Naive B cell (primary cell): ENCODE measurements at regions not wholly inside any gene's neighbourhood (a gene's known extent, or its start where the extent isn't known, plus 50 kb on each side); places are given as distances from the start of the nearest gene placed in this dataset.

Experiments used
- ATAC-seq, 2 donors: fragments of 150-1000 bp; cut with Tn5 transposase; 2 replicates each; pipeline ENCODE4 v1.10.0; 2021; ENCODE audit warnings: low read depth in 2 of 2, mild to moderate bottlenecking in 2 of 2, moderate library complexity in 2 of 2
- DNase-seq: peaks from one replicate; pipeline ENCODE4 v3.0.0; 2022
- H3K27ac Mint-ChIP-seq, 6 donors: one replicate each; pipeline ENCODE4 v1.8.0; 2020 to 2022; ENCODE audit warnings: mild to moderate bottlenecking in 6 of 6, mixed read lengths in 6 of 6, moderate library complexity in 5 of 6, inconsistent platforms in 2 of 6
- H3K27me3 Mint-ChIP-seq, 3 donors: one replicate each; pipeline ENCODE4 v1.8.0; 2021 to 2022; ENCODE audit warnings: mixed read lengths in 3 of 3, mild to moderate bottlenecking in 1 of 3
- H3K36me3 Mint-ChIP-seq, 2 donors: one replicate each; pipeline ENCODE4 v1.8.0; 2020 to 2022; ENCODE audit warnings: mixed read lengths in 2 of 2, inconsistent platforms in 1 of 2, mild to moderate bottlenecking in 1 of 2
- H3K4me1 Mint-ChIP-seq, 3 donors: one replicate each; pipeline ENCODE4 v1.8.0; 2020 to 2022; ENCODE audit warnings: mixed read lengths in 3 of 3, inconsistent platforms in 1 of 3, mild to moderate bottlenecking in 1 of 3, moderate library complexity in 1 of 3
- H3K4me3 Mint-ChIP-seq, 8 donors: one replicate each; pipeline ENCODE4 v1.8.0; 2020 to 2022; ENCODE audit warnings: mild to moderate bottlenecking in 8 of 8, mixed read lengths in 8 of 8, moderate library complexity in 8 of 8, inconsistent platforms in 2 of 8
- H3K9me3 Mint-ChIP-seq, 7 donors: one replicate each; pipeline ENCODE4 v1.8.0; 2020 to 2022; ENCODE audit warnings: mixed read lengths in 7 of 7, mild to moderate bottlenecking in 5 of 7, inconsistent platforms in 2 of 7, moderate library complexity in 1 of 7

GRCh38 chr5:28737682-28738081 lies 1699.3 kb upstream of the CDH9 start:
- H3K27me3 Mint-ChIP-seq: no peaks in the 10 kb centered on the region
- no peak overlapping the region for H3K27ac Mint-ChIP-seq
- DNase-seq (no peak), ATAC-seq (no peak)
- no peaks in the 10 kb centered on the region for H3K4me1 Mint-ChIP-seq
- no peaks in the 10 kb centered on the region for H3K36me3 Mint-ChIP-seq
- no peak overlapping the region for H3K4me3 Mint-ChIP-seq
- peaks cover 0 to 8% (median 4%) of the 10 kb centered on the region in 7 donors for H3K9me3 Mint-ChIP-seq

GRCh38 chr5:28737222-28737621 lies 1698.8 kb upstream of the CDH9 start:
- DNase-seq (no peak), ATAC-seq (no peak)
- H3K36me3 Mint-ChIP-seq: no peaks in the 10 kb centered on the region
- H3K9me3 Mint-ChIP-seq: peaks cover 0 to 8% (median 3%) of the 10 kb centered on the region in 7 donors
- H3K4me1 Mint-ChIP-seq: no peaks in the 10 kb centered on the region
- H3K27ac Mint-ChIP-seq: no peak overlapping the region
- no peak overlapping the region for H3K4me3 Mint-ChIP-seq
- H3K27me3 Mint-ChIP-seq: no peaks in the 10 kb centered on the region

- DNase-seq: no peak
- H3K27me3 Mint-ChIP-seq: no peaks in the 10 kb centered on the region
- H3K9me3 Mint-ChIP-seq: peaks cover 2 to 8% (median 3%) of the 10 kb centered on the region in 7 donors
- no peak overlapping the region for H3K27ac Mint-ChIP-seq
- no peak for ATAC-seq
- no peaks in the 10 kb centered on the region for H3K4me1 Mint-ChIP-seq
- no peaks in the 10 kb centered on the region for H3K36me3 Mint-ChIP-seq
- H3K4me3 Mint-ChIP-seq: no peak overlapping the region
Observed at GRCh38 chr5:28734396-28734795, 1696.0 kb upstream of the CDH9 start.

- Mint-ChIP-seq H3K27me3 (no peaks in the 10 kb centered on the region), H3K27ac (no peak overlapping the region), H3K9me3 (peaks cover 0 to 12% (median 2%) of the 10 kb centered on the region in 7 donors), H3K36me3 (no peaks in the 10 kb centered on the region), H3K4me1 (no peaks in the 10 kb centered on the region), H3K4me3 (no peak overlapping the region)
- ATAC-seq: no peak
- DNase-seq: no peak
Observed at GRCh38 chr5:28729067-28729466, 1690.7 kb upstream of the CDH9 start.

GRCh38 chr5:28726815-28727214 lies 1688.4 kb upstream of the CDH9 start:
- H3K4me3 Mint-ChIP-seq: no peak overlapping the region
- no peak overlapping the region for H3K27ac Mint-ChIP-seq
- H3K27me3 Mint-ChIP-seq: no peaks in the 10 kb centered on the region
- DNase-seq: no peak
- peaks cover 0 to 17% (median 0%) of the 10 kb centered on the region in 7 donors for H3K9me3 Mint-ChIP-seq
- no peaks in the 10 kb centered on the region for H3K4me1 Mint-ChIP-seq
- no peaks in the 10 kb centered on the region for H3K36me3 Mint-ChIP-seq
- no peak for ATAC-seq

- no peaks in the 10 kb centered on the region for H3K36me3 Mint-ChIP-seq
- no peaks in the 10 kb centered on the region for H3K4me1 Mint-ChIP-seq
- H3K27ac Mint-ChIP-seq: no peak overlapping the region
- H3K9me3 Mint-ChIP-seq: peaks cover 0 to 17% (median 0%) of the 10 kb centered on the region in 7 donors
- no peak overlapping the region for H3K4me3 Mint-ChIP-seq
- H3K27me3 Mint-ChIP-seq: no peaks in the 10 kb centered on the region
- DNase-seq (no peak), ATAC-seq (no peak)
Observed at GRCh38 chr5:28725001-28725400, 1686.6 kb upstream of the CDH9 start.

GRCh38 chr5:28714907-28715698 lies 1676.7 kb upstream of the CDH9 start:
- no peak for DNase-seq
- Mint-ChIP-seq H3K4me1 (no peaks in the 10 kb centered on the region), H3K9me3 (peaks cover 0 to 4% (median 0%) of the 10 kb centered on the region in 7 donors), H3K27me3 (no peaks in the 10 kb centered on the region), H3K4me3 (no peak overlapping the region), H3K36me3 (no peaks in the 10 kb centered on the region), H3K27ac (no peak overlapping the region)
- no peak for ATAC-seq

GRCh38 chr5:28710360-28710759 lies 1672.0 kb upstream of the CDH9 start:
- H3K4me1 Mint-ChIP-seq: no peaks in the 10 kb centered on the region
- no peaks in the 10 kb centered on the region for H3K27me3 Mint-ChIP-seq
- ATAC-seq (no peak), DNase-seq (no peak)
- no peak overlapping the region for H3K4me3 Mint-ChIP-seq
- no peaks in the 10 kb centered on the region for H3K36me3 Mint-ChIP-seq
- H3K9me3 Mint-ChIP-seq: peaks cover 0 to 5% (median 1%) of the 10 kb centered on the region in 7 donors
- H3K27ac Mint-ChIP-seq: no peak overlapping the region

- Mint-ChIP-seq H3K4me3 (no peak overlapping the region), H3K4me1 (no peaks in the 10 kb centered on the region), H3K36me3 (no peaks in the 10 kb centered on the region), H3K27ac (no peak overlapping the region), H3K9me3 (peaks cover 0 to 5% (median 1%) of the 10 kb centered on the region in 7 donors), H3K27me3 (no peaks in the 10 kb centered on the region)
- ATAC-seq (no peak), DNase-seq (no peak)
Observed at GRCh38 chr5:28708472-28708871, 1670.1 kb upstream of the CDH9 start.

- Mint-ChIP-seq H3K27me3 (no peaks in the 10 kb centered on the region), H3K27ac (no peak overlapping the region), H3K9me3 (peaks cover 0 to 5% (median 1%) of the 10 kb centered on the region in 7 donors), H3K4me3 (no peak overlapping the region), H3K36me3 (no peaks in the 10 kb centered on the region), H3K4me1 (no peaks in the 10 kb centered on the region)
- ATAC-seq (no peak), DNase-seq (no peak)
Observed at GRCh38 chr5:28707706-28708105, 1669.3 kb upstream of the CDH9 start.

- no peak overlapping the region for H3K4me3 Mint-ChIP-seq
- no peaks in the 10 kb centered on the region for H3K36me3 Mint-ChIP-seq
- H3K9me3 Mint-ChIP-seq: peaks cover 0 to 10% (median 5%) of the 10 kb centered on the region in 7 donors
- no peaks in the 10 kb centered on the region for H3K27me3 Mint-ChIP-seq
- H3K27ac Mint-ChIP-seq: no peak overlapping the region
- ATAC-seq (no peak), DNase-seq (no peak)
- H3K4me1 Mint-ChIP-seq: no peaks in the 10 kb centered on the region
Observed at GRCh38 chr5:28703651-28704260, 1665.4 kb upstream of the CDH9 start.

GRCh38 chr5:28691526-28691925 lies 1653.1 kb upstream of the CDH9 start:
- ATAC-seq: no peak
- H3K27me3 Mint-ChIP-seq: no peaks in the 10 kb centered on the region
- peaks cover 0 to 2% (median 0%) of the 10 kb centered on the region in 7 donors for H3K9me3 Mint-ChIP-seq
- H3K4me3 Mint-ChIP-seq: no peak overlapping the region
- H3K36me3 Mint-ChIP-seq: no peaks in the 10 kb centered on the region
- no peak for DNase-seq
- H3K27ac Mint-ChIP-seq: no peak overlapping the region
- H3K4me1 Mint-ChIP-seq: no peaks in the 10 kb centered on the region

GRCh38 chr5:28685794-28686193 lies 1647.4 kb upstream of the CDH9 start:
- no peak overlapping the region for H3K27ac Mint-ChIP-seq
- no peaks in the 10 kb centered on the region for H3K27me3 Mint-ChIP-seq
- H3K4me3 Mint-ChIP-seq: no peak overlapping the region
- ATAC-seq (no peak), DNase-seq (no peak)
- H3K36me3 Mint-ChIP-seq: no peaks in the 10 kb centered on the region
- peaks cover 0 to 3% (median 0%) of the 10 kb centered on the region in 7 donors for H3K9me3 Mint-ChIP-seq
- H3K4me1 Mint-ChIP-seq: no peaks in the 10 kb centered on the region

- no peaks in the 10 kb centered on the region for H3K27me3 Mint-ChIP-seq
- H3K9me3 Mint-ChIP-seq: peaks cover 0 to 8% (median 2%) of the 10 kb centered on the region in 7 donors
- no peaks in the 10 kb centered on the region for H3K36me3 Mint-ChIP-seq
- H3K4me3 Mint-ChIP-seq: no peak overlapping the region
- ATAC-seq: no peak
- DNase-seq: no peak
- no peaks in the 10 kb centered on the region for H3K4me1 Mint-ChIP-seq
- no peak overlapping the region for H3K27ac Mint-ChIP-seq
Observed at GRCh38 chr5:28678899-28679298, 1640.5 kb upstream of the CDH9 start.
